ENCODE measurements at regions not wholly inside any gene's neighbourhood (a gene's known extent, or its start where the extent isn't known, plus 50 kb on each side); places are given as distances from the start of the nearest gene placed in this dataset.

DNA sequence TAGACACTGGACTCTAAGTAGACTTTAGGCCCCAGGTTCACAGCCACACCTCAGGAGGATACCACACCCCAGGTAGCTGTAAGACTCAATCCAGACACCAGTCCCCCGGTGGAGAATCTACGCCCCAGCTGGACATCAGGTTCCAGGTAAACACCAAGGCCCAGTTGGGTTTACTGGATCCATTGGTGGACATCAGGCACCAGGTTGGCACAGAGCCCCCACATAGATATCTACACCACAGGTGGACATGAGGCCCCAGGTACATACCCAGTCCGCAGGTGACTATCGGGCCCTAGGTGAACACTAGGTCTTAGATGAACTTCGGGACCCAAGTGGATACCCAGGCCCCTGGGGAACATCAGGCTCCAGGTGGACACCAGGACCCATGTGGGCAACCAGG is 58.9 kb upstream of the SEPTIN5 start:
- TF ChIP-seq GATA3 (IDR thresholded peaks at IDR 0.05; ENCODE audit: low read depth, low read length) (no peak), GATA2 (IDR thresholded peaks at IDR 0.05; ENCODE audit: low read depth, low read length) (no peak)

DNA sequence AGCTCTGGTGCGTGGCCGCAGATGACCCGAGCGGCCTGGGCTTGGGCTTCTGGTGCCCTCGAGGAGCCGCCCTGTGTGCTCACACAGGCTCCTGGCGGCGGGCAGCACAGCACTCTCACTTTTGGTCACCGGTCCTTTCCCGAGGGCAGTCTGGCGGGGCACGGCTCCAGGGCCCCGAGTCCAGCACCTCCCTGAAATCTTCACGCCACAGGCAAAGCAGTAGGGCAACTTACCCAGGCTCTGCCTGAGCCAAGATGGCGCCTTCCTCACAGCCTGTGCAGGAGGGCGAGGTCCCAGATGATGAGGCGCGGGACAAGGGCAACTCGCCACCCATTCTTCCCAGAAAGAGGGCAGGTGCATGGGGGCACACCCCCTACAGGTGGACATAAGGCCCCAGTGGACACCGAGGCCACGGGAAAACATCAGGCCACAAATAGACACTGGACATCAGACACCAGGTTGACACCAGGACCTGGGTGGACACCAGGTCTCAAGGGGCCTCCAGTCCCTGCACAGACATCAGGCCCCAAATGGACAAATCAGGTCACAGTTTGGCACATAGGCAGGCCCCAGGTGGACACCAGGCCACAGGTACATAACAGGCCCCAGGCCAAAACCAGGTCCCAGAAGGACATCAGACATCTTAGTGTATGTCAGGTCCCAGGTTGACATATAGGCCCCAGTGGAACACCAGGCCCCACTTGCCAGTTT is 57.6 kb upstream of the SEPTIN5 start:
- TF ChIP-seq GATA2 (IDR thresholded peaks at IDR 0.05; ENCODE audit: low read depth, low read length), result no peak
- TF ChIP-seq GATA3 (IDR thresholded peaks at IDR 0.05; ENCODE audit: low read depth, low read length), result no peak

DNA sequence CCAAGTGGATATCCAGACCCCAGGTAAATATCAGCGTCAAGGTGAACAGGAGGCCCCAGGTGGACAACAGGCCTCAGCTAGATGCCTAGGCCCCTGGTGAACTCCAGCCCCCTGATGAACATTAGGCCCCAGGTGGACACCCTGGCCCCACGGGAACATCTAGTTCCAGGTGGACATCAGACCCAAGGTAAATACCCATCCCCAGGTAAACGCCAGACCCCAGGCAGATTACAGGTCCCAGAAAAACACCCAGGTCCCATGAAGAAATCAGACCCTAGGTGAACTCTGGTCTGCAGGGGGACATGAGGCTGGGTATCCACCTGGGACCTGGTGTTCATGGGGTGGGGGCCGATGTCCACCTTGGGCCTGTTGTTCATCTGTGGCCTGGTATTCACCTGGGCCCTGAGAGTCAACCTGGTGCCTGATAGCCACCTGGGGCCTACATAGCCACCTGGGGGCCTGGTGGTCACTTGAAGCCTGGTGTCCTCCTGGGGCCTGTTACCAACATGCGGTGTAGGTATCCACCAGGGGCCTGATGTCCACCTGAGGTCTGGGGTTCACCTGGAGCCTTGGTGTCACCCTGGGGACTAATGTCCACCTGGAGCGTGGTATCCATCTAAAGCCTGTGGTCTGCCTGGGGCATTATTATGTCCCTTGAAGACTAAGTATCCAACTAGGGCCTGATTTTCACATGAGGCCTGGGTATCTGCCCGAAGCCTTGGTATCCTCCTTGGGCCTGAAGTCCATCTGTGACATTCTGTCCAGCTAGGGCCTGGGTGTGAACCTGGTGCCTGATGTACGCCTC is 56.8 kb upstream of the SEPTIN5 start:
- TF ChIP-seq GATA2 (IDR thresholded peaks at IDR 0.05; ENCODE audit: low read depth, low read length) (no peak), GATA3 (IDR thresholded peaks at IDR 0.05; ENCODE audit: low read depth, low read length) (no peak)

DNA sequence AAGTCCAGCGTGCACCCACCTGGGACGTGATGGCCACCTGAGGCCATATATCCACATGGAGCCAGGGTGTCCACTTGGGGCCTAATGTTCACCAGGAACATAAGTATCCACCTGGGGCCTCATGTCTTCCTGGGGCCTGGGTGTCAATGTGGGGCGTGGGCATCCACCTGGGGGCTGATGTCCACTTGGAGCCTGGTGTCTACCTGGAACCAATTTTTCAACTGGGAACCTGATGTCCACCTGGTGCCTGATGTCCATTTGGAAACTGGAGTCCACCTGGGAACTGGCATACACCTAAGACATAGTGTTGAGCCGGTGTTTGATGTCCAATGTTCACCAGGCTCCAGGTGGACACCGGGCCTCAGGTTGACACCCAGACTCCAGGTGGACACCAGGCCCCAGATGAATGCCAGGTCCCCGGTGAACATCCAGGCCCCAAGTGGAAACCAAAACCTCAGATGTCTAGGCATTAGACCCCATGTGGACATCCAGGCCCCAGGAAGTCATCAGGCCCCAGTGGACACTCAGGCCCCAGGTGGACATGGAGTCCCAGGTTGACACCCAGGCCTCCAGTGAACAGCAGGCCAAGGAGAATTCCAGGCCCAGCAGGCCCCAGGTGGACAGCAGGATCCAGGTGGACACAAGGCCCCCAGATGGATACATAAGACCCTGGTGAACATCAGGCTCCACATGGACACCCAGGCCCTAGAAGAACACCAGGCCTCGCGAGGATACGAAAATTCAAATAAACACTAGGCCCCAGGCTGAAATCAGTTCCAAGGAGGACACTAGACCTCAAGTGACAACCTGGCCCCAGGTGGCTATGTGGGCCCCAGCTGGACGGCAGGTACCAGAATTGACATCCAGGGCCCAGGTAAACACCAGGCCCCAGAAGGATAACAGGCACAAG is 56.0 kb upstream of the SEPTIN5 start:
- TF ChIP-seq GATA2 (IDR thresholded peaks at IDR 0.05; ENCODE audit: low read depth, low read length) (no peak), GATA3 (IDR thresholded peaks at IDR 0.05; ENCODE audit: low read depth, low read length) (no peak)

DNA sequence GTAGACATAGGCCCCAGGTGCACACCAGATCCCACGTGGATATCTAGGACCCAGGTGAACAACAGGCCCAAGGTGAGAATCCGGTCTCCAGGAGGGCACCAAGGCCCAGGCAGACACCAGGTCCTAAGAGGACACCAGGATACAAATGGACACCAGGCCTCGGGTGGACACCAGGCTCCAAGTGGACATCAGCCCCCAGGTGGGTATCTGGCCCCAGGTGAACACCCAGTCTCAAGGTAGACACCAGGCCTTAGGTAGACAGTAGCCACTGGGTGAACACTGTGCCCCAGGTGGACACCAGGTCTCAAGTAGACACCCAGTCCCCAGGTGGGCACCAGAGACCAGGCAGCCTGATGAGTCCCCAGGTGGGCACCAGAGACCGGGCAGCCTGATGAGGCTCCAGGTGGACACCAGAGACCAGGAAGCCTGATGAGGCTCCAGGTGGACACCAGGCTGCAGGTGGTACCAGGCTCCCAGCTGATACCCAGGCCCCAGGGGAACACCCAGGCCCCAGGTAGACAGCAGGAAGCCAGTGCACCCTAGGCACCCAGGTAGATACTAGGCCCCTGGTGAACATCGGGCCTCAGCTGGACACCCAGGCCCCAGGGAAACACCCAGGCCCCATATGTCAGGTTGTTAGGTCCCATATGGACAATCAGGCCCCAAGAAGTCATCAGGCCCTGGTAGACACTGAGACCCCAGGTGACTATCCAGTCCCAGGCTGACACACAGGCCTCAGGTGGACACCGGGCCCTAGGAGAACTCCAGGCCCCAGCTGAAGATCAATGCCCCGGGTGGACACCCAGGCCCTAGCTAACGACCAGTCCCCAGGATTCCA is 55.1 kb upstream of the SEPTIN5 start:
- TF ChIP-seq GATA2 (IDR thresholded peaks at IDR 0.05; ENCODE audit: low read depth, low read length) (no peak), GATA3 (IDR thresholded peaks at IDR 0.05; ENCODE audit: low read depth, low read length) (no peak)

DNA sequence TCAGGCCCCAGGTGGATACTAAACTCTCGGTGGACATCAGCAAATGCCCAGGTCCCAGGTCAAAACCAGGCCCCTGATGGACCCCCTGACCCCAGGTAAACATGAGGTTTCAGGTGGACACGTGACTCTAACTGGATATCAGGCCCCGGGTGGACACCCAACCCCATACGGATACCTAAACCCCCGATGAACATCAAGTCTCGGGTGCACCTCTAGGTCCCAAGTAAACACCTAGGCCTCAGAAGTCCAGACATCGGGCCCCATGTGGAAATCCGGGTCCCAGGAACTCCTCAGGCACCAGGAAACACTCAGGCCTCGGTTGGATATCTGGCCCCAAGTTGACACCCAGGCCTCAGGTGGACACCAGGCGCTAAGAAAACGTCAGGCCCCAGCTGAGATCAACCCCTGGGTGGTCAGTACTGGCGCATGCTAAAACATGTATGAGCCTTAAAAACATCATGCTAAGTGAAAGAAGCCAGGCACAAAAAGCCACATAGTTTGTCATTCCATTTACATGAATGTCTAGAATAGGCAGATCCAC is 54.4 kb upstream of the SEPTIN5 start:
- no peak for TF ChIP-seq GATA2 (IDR thresholded peaks at IDR 0.05; ENCODE audit: low read depth, low read length)
- TF ChIP-seq GATA3 (IDR thresholded peaks at IDR 0.05; ENCODE audit: low read depth, low read length), result no peak

DNA sequence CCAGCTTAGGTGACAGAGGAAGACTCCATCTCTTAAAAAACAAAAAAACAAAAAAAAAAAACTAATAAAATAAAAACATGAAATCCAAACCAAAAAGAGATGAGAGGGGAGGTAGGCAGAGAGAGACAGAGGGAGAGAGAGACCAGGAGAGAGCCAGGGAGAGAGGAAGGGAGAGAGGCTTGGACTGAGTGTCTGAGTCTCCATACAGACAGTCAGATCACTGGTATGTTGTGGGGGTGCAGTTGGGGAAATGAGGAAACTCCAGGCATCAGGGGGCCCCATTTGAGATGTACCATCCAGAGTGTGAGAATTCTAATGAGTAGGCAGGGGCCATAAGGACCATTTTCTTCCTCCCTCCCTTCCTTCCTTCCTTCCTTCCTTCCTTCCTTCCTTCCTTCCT is 53.1 kb upstream of the SEPTIN5 start:
- TF ChIP-seq GATA3 (IDR thresholded peaks at IDR 0.05; ENCODE audit: low read depth, low read length) (no peak), GATA2 (IDR thresholded peaks at IDR 0.05; ENCODE audit: low read depth, low read length) (no peak)

DNA sequence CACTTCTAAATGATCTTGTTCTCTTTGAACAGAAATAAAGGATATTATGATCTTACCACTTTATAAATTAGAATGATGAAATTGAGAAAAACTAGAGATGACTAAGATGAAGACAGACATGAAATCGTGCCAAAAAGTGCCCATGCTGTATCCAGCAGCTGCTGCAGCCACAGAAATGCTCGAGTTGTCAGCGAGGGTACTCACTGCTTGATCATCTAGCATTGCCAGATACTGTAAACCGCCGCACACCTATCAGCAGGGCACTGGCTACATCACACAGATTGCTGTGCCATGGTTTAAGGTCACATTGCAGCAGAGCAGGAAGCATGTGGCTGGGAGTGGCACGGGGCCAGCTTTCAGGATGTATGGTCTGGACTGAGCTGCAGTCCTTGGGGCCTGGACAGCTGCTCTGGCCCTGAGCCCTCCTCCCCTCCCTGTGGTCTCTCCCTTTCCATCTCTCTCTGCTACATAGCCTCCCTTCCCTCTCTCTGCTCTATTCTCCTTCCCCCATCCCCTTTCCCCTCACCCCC is 51.0 kb upstream of the SEPTIN5 start:
- no peak for TF ChIP-seq GATA2 (IDR thresholded peaks at IDR 0.05; ENCODE audit: low read depth, low read length)
- no peak for TF ChIP-seq GATA3 (IDR thresholded peaks at IDR 0.05; ENCODE audit: low read depth, low read length)

DNA sequence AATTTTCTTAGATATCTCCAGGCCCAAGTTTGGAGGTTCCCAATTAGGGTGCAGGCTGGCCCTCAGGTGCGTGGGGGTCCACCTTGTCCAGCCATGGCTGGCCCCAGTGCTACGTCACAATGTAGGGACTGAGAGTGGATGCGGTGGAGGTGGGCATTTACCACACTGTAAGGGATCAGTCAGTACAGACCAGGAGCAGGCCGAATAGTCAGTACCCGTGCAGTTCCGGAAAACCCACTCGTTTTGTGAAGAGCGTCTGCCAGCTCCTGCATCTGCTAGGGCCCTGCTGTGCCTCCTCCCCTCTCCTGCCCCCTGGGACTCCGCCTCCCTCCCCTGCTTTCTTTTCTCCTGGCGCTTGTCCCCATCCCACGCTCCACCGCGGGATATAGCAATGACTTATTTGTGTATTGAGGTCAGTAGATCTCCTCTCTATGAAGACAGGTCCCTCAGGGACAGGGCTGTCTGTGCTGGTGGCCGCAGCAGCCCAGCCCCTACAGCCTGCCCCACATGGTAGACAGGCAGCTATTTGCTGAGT is 50.4 kb upstream of the SEPTIN5 start:
- TF ChIP-seq GATA2 (IDR thresholded peaks at IDR 0.05; ENCODE audit: low read depth, low read length) (no peak), GATA3 (IDR thresholded peaks at IDR 0.05; ENCODE audit: low read depth, low read length) (no peak)

DNA sequence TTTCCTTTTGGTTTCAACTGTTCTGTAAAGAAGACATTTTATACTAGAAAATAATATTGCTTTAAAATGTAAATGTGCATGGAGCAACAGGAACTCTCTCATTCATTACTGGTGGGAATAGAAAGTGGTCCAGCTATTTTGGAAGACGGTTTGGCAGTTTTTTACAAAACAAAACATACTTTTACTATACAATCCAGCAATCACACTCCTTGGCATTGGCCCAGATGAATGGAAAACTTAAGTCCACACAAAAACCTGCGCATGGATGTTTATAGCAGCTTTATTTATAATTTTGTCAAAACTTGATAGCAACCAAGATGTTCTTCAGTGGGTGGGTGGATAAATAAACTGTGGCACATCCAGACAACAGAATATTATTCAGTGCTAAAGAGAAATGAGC is 49.9 kb upstream of the SEPTIN5 start:
- no peak for TF ChIP-seq GATA3 (IDR thresholded peaks at IDR 0.05; ENCODE audit: low read depth, low read length)
- TF ChIP-seq GATA2 (IDR thresholded peaks at IDR 0.05; ENCODE audit: low read depth, low read length), result no peak

Data from SH-SY5Y (cell line).